Activated CD4-positive, CD25-positive, alpha-beta regulatory T cell treated with anti-CD3 and anti-CD28 coated beads, Interleukin-2, amount 50 U/mL, for 16 hours (primary cell): ENCODE measurements at regions not wholly inside any gene's neighbourhood (a gene's known extent, or its start where the extent isn't known, plus 50 kb on each side); places are given as distances from the start of the nearest gene placed in this dataset.

Source experiments
- DNase-seq: peaks from one replicate; pipeline ENCODE4 v3.0.0-alpha.2; 2020; ENCODE audit warnings: low read depth, low spot score

DNA sequence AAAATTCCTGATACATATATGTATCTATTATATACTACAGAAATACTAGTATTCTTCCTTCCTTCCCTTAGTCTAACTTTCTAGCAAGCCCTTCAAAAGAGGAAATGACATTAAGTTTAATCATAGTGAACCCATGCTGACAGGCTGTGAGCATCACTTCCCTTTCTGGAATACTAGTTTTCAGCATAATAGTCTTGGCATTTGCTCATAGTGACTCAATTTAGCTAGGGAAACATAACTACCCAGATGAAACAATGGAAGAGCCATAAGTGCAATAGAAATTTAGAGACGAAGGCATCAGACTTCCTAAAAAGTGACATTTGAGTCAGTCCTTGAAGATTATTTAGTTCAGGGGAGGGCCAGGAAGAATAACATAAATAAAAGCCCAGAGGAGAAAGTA lies 184.5 kb upstream of the CRY1 start:
- no peak for DNase-seq

- no peak for DNase-seq
Measured at GRCh38 chr12:107282628-107283027, 189.3 kb upstream of the CRY1 start.

GRCh38 chr12:107283652-107284051 lies 190.3 kb upstream of the CRY1 start:
- DNase-seq, result no peak

DNA sequence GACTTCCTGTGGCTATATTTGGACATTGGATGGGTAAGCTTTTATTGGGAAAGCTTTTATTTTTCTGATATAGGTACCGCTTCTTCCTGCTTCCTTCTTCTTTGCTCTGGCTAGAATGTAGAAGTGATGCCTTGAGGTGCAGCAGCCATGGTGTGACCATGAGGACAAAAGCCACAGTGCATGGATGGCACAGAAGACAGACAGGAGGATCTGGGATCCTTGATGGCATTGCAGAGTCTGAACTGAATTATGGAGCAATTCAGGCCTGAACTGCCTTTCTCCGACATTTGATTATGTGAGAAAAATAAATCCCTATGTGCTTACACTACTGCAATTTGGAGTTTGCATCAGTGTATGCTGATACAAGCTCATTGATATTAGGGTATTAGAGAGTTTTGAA lies 191.3 kb upstream of the CRY1 start:
- DNase-seq, result no peak

DNA sequence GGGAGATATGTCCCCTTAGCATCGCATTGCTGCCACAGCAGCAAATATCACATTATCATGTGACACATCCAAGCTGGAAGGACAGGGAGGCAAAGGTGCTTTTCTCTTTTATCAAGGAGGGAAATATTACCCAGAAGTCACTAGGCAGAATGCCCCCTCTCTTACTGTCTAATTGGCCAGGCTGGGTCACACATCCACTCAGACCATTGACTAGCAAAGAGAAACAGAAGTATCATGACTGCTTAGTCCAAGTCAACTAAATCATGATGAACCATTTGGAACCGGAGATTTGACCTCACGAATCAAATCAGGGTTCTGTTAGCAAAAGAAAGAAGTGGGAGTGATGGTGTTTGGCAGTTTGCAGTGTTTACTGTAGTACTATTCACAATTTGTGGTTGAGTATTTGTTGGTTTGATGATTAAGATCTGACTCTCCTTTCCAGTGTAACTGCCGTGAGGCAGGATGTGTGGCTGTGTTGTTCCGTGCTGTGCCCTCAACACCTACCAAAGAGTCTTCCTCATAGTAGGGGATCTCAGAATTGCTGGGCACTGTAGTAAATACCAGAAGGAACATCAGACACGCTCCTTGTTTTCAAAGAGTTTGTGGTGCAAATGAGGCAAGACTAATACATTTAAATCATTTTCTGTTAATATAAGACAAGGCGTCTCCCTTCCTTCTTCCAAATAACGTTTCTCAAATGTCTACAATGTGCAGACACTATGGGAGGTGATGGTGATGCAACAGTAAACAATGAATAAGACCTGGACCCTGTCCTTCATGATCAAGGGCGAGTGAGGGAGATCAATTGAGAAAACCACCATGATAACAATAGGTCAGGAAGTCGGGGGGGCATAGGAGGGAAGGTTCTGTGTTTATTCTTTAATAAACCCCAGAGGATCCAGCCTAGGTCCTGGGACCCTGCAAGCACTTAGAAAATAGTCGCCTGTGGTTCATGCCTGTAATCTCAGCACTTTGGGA lies 194.4 kb upstream of the CRY1 start:
- no peak for DNase-seq

DNA sequence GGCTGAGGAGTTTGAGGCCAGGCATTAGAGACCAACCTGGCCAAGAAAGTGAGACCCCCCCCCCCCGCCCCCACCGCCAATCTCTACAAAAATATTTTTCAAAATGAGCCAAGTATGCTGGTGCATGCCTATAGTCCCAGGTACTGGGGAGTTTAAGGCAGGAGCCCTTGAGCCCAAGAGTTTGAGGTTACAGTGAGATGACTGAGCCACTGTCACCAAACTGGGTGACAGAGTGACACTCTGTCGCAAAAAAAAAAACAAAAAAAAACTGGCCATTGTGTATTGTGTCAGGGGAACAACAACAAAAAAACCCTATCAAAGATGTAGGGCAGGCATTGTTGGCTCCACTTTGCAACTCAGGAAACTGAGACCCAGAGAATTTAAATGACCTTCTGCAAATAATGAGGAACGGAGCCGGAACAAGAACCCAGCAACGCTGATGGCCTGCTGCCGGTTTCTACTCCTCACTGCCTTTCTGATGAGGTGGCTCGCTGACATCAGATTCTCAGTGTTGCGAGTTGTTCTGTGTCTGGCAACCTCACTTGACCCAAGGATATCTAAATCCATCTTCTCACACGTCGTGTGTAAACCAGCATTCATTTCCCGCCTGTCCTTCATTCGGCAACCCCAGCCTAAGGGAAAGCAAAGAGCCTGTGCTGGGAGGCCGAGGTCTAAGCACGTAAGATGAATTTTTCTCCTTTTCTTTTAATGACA lies 195.2 kb upstream of the CRY1 start:
- no peak for DNase-seq

GRCh38 chr12:107291018-107291417 lies 197.7 kb upstream of the CRY1 start:
- DNase-seq, result no peak

GRCh38 chr12:107296681-107297089 lies 203.3 kb upstream of the CRY1 start:
- no peak for DNase-seq

GRCh38 chr12:107302649-107303341 lies 209.4 kb upstream of the CRY1 start:
- DNase-seq, result no peak

- no peak for DNase-seq
Measured at GRCh38 chr12:107304588-107305532, 211.5 kb upstream of the CRY1 start.

GRCh38 chr12:107306141-107306659 lies 212.9 kb upstream of the CRY1 start:
- DNase-seq, result no peak

GRCh38 chr12:107308310-107308709 lies 215.0 kb upstream of the CRY1 start:
- no peak for DNase-seq

GRCh38 chr12:107309020-107309419 lies 215.7 kb upstream of the CRY1 start:
- no peak for DNase-seq

DNA sequence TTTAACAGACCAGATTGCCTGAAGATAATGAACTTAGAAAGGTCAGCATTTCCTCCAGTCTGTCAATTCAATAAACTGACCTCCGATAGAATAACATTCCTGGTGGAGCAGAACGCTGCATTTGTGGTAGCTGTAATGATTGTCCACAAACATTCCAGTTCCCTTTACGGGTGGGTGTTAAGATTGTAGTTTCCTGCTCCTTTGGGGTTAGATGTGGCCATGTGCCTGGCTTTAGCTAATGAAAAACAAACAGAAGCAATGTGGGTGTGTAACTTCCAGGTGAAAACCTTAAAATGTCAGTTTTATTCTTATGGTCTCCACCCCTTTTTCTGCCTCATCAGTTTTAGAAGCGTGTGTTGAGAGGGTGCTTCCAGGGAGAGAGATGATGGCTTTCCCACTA lies 217.3 kb upstream of the CRY1 start:
- DNase-seq, result no peak

- no peak for DNase-seq
Measured at GRCh38 chr12:107311682-107312081, 218.3 kb upstream of the CRY1 start.

DNA sequence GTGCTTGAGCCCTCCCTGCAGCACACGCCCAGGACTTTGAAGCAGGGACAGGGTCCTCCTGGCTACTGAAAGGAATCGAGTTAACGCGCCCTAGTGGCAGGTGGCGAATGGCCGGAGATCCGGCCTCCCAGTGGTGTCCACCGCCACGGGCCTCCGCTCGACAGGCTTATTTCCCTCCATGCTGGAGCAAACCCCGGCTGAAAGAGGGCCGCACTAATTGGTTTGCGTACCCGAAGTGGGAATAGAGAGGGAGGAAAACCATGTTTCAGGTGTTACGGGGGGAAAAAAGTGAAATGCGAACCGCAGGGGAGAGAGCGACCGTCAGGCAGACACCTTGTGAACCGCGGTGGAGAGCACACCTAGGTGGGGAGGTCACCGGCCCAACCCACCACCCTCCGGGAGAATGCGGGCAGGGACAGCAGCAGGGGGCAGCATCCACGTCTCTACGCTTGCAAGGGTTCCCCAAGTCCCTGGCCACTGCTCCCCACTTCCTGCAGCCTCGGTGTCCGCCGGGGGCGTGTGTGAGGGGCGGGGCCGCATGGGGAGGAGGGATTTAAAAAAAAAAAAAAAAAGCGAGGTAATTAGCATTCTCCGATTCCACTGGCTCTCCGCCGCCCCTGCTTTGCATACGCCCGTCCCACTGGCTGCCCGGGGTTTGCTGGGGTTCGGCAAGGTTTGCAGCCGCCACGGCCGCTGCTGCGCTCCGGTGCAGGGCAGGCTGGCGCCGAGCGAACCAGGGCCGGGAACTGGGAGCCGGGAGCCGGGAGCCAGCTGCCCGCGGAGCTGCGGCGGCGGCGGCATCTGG lies 224.6 kb upstream of the CRY1 start:
- peak; percentile 48 for DNase-seq

GRCh38 chr12:107318556-107318805 lies 225.1 kb upstream of the CRY1 start:
- no peak for DNase-seq

DNA sequence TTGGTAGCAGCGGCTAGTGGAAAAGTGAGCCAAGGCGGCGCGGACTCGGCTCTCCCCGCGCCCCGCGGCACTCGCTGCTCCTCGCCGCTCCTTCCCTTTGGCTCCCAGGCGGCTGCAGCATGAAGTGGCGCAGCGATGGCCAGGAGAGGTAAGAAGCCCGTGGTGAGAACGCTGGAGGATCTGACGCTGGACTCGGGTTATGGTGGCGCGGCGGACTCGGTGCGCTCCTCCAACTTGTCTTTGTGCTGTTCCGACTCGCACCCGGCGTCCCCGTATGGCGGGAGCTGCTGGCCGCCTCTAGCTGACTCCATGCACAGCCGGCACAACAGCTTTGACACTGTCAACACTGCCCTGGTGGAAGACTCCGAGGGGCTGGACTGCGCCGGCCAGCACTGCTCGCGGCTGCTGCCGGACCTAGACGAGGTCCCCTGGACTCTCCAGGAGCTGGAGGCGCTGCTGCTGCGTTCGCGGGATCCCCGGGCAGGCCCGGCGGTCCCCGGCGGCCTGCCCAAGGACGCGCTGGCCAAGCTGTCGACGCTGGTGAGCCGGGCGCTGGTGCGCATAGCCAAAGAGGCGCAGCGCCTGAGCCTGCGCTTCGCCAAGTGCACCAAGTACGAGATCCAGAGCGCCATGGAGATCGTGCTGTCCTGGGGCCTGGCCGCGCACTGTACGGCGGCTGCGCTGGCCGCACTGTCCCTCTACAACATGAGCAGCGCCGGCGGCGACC lies 225.6 kb upstream of the CRY1 start:
- DNase-seq, result no peak

DNA sequence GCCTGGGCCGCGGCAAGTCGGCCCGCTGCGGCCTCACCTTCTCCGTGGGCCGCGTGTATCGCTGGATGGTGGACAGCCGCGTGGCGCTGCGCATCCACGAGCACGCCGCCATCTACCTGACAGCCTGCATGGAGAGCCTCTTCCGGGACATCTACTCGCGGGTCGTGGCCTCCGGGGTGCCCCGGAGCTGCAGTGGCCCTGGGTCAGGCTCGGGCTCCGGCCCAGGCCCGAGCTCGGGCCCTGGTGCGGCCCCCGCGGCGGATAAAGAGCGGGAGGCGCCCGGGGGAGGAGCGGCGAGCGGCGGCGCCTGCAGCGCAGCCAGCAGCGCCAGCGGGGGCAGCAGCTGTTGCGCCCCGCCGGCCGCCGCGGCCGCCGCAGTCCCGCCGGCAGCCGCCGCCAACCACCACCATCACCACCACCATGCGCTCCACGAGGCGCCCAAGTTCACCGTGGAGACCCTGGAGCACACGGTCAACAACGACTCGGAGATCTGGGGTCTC lies 226.2 kb upstream of the CRY1 start:
- no peak for DNase-seq
